ENCODE measurements at regions not wholly inside any gene's neighbourhood (a gene's known extent, or its start where the extent isn't known, plus 50 kb on each side); places are given as distances from the start of the nearest gene placed in this dataset.

DNA sequence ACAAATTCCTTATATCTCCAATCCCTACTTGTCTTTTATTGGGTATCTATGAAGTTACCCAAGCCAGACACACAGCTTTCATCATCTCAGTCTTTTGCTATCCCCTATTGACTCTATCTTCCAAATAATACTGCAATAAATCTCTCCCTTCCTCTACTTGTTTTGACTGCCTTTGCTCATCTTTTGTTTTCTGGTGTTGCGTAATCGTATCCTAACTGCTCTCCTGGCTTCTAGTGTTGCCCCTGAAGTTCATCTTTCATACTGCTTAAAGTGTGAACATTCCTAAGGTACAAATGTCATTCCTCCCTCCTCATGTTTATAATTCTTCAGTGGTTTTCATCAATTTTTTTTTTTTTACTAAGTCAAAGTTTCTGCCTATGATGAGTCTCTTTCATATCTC, 491.3 kb upstream of the DCC start:
- no peak for DNase-seq (ENCODE audit: low read depth)
- no peak overlapping the region for H3K4me3 ChIP-seq (ENCODE audit: low read depth, low read length)

DNA sequence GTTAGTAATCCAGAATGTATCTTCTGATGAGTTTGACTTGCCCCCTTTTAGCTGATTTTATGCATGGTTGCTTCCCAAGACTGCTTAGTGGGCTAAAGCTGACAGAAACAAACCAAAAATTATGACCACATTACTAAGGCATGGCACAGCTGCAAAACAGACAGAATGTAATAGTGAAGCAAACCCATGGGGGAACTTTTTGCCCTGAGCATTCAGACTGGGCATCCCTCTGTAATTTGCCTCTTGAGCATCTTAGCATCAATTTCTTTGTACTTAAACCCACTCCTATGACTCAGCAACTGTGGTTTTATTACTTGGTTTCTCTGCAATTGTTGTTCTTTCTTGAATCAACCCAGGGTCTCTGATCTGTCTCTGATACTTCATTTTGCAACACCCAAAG, 487.3 kb upstream of the DCC start:
- no peak overlapping the region for H3K4me3 ChIP-seq (ENCODE audit: low read depth, low read length)
- DNase-seq (ENCODE audit: low read depth), result no peak

DNA sequence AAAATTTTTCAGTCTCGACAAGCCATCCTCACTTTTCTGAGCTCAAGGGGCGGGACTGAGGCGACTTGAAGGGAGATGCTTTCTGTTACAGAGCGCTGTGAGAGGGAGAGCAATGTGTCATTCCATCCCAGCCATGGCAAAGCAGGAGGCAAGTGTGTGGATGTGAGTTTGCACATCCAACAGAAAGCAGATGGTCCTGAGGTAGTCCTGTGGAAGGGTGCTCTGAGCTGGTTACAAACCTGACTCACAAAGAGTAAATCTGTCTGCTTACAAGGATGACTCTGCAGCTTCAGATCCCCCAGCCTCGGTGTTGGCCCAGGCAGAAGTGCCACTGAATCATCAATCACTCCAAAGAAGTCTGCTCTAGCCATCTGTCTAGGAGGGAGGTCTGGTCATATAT, 482.0 kb upstream of the DCC start:
- no peak overlapping the region for H3K4me3 ChIP-seq (ENCODE audit: low read depth, low read length)
- no peak for DNase-seq (ENCODE audit: low read depth)

DNA sequence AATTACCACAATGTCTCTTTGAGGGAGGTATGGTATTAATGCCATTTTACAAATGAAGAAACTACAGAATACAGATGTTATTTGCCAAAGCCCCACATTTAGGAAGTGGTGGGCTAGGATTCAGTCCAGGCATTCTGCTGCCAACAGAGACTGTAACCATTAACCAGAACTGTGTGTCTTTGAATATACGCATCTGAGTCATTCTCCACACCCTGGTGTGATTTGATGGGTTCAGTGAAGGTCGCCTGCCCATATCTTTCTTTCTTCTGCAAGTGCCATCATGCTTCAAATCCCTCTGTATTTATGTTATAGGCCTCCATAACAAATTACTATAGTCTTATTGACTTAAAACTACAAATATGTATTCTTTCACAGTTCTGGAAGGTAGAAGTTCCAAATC, 479.0 kb upstream of the DCC start:
- no peak overlapping the region for H3K4me3 ChIP-seq (ENCODE audit: low read depth, low read length)
- DNase-seq (ENCODE audit: low read depth), result no peak

DNA sequence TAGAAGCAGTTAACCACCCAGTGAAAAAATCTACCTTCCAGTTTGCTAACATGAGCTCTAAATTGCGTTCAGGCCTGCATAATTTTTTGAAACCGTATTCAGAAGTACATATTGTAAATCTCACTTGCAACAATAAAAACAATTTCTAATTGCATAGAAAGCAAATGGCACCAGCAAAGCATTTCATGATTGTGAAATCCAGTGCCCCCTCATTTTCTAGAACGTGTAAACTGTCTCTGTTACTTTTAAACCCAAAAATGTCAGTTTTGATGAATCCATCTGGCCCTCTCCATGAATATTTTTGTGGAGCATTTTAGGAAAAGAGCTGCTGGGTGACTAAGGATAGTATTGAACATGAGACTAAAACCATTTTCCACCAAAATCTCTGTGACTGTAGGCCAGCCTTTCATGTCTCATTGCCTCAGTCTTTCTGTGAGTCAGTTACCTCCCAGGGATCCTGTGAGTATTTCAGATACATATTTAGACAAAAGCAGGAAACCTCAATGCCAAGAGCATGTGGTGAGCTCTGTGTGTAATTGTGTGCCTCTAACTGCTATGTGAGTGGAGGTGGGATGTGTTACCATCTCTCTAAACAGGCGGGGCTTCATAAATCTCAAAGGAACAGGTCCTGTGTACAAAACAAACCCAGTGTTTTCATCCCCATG, 477.8 kb upstream of the DCC start:
- DNase-seq (ENCODE audit: low read depth), result no peak
- no peak overlapping the region for H3K4me3 ChIP-seq (ENCODE audit: low read depth, low read length)

DNA sequence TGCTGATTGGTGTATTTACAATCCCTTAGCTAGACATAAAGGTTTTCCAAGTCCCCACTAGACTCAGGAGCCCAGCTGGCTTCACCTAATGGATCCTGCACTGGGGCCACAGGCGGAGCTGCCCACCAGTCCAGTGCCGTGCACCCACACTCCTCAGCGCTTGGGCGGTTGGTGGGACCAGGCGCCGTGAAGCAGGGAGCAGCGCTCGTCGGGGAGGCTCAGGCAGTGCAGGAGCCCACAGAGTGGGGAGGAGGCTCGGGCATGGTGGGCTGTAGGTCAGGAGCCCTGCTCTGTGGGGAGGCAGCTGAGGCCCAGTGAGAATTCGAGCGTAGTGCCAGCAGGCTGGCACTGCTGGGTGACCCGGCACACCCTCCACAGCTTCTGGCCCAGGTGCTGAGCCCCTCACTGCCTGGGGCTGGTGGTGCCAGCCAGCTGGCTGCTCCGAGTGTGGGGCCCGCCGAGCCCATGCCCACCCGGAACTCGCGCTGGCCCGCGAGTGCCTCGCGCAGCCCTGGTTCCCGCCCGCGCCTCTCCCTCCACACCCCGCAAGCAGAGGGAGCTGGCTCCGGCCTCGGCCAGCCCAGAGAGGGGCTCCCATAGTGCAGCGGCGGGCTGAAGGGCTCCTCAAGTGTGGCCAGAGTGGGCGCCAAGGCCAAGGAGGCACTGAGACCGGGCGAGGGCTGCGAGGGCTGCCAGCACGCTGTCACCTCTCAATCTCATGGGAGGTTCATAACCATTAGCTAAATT, 475.6 kb upstream of the DCC start:
- DNase-seq (ENCODE audit: low read depth), result no peak
- no peak overlapping the region for H3K4me3 ChIP-seq (ENCODE audit: low read depth, low read length)

DNA sequence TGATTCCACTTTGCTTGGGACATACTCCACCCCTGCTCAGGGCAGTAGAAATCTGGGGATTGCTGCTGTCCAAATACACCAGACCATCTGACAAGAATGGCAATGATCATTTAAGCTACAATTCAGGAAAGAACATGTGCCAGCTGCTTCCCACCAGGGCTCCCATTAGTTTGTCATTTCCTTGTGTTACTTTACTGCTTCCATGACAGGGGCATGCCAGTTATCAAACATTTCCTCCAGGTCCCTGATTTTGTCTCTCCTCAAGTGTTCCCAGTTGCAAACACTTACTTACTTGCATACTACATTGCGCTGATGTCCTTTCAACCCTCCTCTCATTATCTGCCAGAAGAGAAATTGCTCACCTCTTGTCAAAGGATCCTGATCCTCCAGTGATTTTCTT, 474.5 kb upstream of the DCC start:
- no peak for DNase-seq (ENCODE audit: low read depth)

DNA sequence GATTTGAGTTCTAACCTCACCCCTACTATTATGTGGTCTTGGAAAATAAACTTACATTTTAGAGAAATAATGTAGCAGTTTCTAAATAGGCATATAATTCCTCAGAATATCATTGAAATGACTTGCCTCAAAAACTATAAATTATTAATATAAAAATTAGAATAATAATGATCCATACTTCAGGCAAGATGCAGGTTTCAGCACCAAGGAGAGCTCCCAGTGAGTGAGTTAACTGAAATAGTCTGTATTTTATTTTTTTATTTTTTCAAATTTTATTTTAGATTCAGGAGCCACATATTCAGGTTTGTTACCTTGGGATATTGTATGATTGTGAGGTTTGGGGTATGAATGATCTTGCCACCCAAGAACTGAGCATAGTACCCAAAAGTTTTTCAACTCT, 472.2 kb upstream of the DCC start:
- DNase-seq (ENCODE audit: low read depth), result peak; percentile 1
- no peak overlapping the region for H3K4me3 ChIP-seq (ENCODE audit: low read depth, low read length)

More for the DNA sequence above, 474.5 kb upstream of the DCC start:
- no peak overlapping the region for H3K4me3 ChIP-seq (ENCODE audit: low read depth, low read length)

DNA sequence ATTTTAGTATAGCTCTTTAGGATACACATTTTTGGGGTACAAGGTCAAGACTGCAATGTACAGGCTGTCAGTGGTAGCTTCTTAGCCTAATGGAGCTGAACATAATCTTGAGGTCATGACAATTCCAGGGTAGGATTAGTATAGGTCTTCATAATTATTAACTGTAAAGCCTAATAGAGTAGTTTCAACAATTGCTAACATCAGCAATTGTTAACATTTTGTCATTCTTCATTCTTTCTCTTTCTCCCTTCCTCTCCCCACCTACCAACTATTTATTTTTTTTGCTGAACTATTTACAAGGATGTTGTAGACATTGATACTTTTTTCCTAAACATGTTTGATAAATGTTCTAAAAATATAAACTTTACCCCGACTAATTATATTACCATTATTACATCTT, 461.3 kb upstream of the DCC start:
- H3K4me3 ChIP-seq (ENCODE audit: low read depth, low read length), result no peak overlapping the region
- no peak for DNase-seq (ENCODE audit: low read depth)

DNA sequence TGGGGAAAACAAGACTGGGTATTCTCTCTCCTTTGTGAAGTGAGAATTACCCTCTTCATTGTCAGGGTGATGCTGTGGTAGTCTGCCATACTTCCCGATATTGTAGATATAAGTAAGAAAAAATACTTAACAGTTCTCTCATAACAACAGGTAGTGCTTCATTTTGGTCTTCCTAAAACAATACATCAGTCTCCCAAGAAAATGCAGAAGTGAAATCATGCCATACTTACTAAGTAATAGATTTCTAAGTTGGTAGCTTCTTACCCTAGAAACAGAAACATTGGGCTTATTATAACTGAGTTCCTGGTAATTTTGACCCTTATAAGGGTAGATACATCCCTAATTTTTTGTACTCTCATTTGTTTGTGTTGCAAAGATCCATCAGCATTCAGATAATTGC, 460.7 kb upstream of the DCC start:
- no peak for DNase-seq (ENCODE audit: low read depth)

DNA sequence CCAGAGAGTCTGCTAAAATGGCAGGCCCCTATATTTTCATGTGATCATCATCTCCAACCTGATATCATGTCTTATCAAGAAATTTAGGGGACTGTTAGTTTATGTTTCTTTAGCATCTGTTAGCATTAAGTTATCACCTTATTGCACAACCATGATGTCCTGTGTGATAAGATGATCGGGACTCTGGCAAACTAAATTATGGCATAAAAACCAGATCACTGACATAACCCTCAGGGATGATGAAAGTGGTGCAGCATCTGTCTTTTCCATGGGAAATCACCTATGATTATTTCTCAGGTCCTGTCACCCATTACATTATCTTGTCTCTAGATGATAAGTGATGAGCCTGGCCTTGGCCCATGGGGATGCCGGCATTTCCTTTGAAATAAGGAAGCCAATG, 458.6 kb upstream of the DCC start:
- DNase-seq (ENCODE audit: low read depth), result no peak
- H3K4me3 ChIP-seq (ENCODE audit: low read depth, low read length), result no peak overlapping the region

More for the DNA sequence above, 460.7 kb upstream of the DCC start:
- no peak overlapping the region for H3K4me3 ChIP-seq (ENCODE audit: low read depth, low read length)

DNA sequence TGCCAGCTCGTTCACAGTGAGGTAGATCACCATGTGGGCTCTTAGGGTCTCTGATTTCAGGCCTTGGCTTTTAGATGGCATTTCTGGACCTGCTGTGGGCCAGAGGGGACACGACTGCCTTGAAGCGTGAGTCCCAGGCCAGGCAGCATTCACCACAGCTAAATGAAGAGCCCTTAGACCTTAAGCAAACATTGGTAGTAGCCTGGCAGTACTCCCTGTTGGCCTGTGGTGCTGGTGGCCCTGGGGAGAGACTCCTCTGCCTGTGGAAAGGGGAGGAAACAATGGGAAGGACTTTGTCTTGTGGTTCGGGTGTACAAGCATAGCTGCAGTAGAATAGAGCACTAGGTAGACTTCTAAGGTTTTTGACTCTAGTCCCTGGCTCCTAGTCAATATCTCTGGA, 456.0 kb upstream of the DCC start:
- H3K4me3 ChIP-seq (ENCODE audit: low read depth, low read length), result no peak overlapping the region
- no peak for DNase-seq (ENCODE audit: low read depth)

DNA sequence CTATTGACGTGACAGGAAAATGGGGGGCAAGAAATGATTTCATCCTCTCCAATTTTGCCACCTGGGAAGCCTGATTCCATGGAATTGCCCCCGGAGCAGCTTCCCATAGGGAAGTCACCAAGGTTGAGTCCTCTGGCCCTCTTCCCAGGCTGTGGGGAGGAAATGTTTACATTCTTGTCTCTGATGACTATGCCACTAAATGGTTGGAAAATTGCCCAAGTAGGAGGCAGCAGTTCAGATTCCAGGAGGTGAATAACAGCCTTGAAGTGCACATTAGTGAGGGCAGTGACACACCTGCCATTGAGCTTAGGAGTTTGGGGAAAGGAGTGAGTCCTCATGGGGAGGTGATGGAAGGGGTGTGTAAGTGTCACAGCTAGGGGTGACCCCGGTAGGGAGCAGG, 449.2 kb upstream of the DCC start:
- no peak for DNase-seq (ENCODE audit: low read depth)
- no peak overlapping the region for H3K4me3 ChIP-seq (ENCODE audit: low read depth, low read length)

DNA sequence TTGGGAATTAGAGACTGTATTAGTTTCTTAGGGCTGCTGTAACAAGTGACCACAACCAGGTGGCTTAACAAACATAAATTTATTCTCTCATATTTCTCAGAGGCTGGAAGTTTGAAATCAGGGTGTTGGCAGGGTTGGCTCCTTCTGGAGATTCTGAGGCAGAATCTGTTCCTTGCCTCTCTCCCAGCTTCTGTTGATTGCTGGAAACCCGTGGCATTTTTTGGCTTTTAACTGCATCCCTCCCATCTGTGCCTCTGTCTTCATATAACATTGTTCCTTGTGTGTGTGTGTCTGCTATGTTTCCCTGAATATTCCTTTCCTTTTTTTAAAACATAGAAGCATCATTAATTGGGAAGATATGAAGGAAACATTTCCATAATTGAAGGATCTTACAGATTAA, 448.1 kb upstream of the DCC start:
- no peak for DNase-seq (ENCODE audit: low read depth)
- H3K4me3 ChIP-seq (ENCODE audit: low read depth, low read length), result no peak overlapping the region

DNA sequence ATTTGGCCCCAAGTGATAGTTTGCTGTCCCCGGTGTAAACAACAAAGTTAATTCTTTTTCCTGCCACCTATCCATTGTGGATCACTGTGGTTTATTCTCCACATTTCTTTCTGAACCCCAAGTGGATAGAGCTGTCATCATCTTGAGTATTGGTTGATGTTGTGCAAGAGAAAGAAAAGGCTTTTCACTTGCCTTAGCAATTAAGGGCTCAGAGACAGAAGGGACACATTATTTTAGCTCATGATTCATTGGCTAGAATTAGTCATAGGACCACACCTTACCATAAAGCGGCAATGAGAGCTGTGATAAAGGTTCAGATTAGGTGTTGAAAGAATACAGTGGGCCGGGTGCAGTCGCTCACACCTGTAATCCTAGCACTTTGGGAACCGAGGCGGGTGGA, 442.1 kb upstream of the DCC start:
- no peak overlapping the region for H3K4me3 ChIP-seq (ENCODE audit: low read depth, low read length)
- no peak for DNase-seq (ENCODE audit: low read depth)

DNA sequence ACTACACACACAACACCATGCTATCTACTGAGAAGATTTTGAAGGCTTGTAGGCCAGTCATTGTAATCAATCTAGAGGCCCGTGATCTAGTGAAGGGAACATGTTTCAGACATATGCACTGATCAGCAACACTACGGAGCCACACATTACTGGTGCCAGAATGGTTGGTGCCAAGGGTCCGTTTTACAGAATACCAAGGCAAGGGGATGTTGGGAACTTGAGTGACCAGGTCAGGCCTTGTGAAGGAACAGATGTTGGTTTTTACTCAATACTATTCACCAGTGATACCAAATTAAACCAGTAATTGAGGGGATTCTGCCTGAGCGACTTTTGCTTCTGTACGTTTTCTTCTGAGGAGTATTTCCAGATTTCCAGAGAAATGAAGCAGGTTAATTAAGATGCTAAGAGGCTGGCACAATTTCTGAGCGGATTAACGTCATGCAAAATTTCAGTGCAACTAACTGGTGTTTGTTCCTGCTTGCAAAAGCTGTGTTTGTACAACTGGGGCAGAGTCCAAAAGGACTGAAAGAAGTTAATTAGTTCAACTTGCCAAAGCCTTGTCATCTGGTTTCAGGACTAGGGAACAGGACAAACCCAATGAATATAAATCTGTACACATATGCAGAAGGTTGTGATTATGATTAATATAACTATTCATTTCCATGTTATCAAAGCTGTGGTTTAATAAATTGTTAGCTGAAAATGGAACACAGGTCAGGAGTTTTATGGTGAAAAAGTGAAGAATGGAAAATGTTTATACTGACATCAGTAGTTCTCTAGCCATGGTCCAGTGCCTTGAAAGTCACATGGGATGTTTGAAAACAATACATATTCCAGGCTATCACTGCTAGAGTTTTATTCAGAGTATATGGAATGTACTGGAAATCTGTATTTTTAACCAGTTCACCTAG, 432.1 kb upstream of the DCC start:
- H3K4me3 ChIP-seq (ENCODE audit: low read depth, low read length), result no peak overlapping the region
- no peak for DNase-seq (ENCODE audit: low read depth)

DNA sequence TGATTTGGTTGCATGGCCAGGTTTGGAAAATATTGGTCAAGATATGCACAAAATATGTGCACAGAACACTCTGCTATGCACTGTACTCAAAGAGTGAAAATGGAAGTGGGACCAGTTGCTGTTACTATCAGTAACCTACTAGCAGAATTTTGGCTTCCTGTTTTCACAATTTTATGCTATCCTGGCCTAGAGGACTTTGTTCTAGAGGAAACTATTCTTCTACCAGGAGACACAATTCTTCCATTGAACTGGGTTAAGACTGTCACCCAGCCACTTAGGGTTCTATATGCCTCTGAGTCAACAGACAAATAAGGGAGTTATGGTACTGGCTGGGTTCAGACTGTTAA, 431.4 kb upstream of the DCC start:
- no peak for DNase-seq (ENCODE audit: low read depth)
- no peak overlapping the region for H3K4me3 ChIP-seq (ENCODE audit: low read depth, low read length)

DNA sequence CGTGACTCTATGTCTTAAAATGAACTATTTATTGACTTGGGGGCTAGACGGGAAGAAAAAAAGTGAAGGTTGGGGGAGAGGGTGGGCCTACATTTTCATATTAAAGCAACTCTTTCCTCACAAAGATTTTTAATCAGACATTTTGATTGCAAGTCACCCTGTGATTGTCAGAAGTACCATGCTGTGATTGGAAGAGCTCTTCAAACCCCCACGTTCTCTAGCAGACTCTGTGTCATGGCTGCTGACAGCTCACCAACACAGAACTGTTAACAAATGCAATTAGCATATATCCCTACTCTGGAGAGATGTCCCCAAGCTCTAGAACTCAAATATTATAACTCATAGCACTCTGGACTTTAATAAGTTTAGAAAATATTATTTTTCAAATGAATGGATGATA, 428.4 kb upstream of the DCC start:
- no peak for DNase-seq (ENCODE audit: low read depth)
- H3K4me3 ChIP-seq (ENCODE audit: low read depth, low read length), result no peak overlapping the region

DNA sequence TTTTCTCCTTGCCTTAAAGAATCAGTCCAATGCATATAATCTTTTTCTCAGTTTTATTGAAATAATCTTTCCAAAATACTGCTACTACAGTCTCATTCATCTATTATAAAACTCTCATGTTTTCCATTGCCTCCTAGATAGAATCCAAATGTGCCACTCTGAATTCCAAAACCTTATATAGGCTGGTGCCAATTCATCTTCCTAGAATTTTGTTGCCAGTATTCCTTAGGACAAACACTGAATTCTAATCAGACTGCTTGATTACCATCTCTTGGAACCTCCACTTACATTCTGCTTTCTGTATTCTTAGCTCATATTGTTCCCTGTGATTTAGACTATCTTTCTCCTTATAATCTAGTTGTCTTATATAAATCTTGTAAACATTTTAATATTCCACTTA, 427.6 kb upstream of the DCC start:
- no peak overlapping the region for H3K4me3 ChIP-seq (ENCODE audit: low read depth, low read length)
- no peak for DNase-seq (ENCODE audit: low read depth)

DNA sequence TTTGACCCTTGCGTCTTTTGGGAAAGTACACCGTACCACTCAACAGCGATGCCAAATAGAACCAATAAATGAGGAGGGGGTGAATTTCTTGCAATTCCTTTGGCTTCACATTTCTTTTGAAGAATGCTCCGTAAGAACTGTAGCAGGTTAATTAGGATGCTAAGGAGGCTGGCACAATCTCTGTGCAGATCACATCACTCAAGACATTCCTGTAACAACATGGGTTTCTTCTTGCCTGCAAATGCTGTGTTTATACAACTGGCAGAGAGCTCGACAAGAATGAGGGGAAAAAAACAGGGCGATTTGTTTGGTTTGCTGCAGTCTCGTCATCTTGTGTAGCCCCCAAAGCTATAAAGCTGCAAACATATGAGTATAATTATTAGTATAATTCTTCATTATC, 424.8 kb upstream of the DCC start:
- no peak overlapping the region for H3K4me3 ChIP-seq (ENCODE audit: low read depth, low read length)
- no peak for DNase-seq (ENCODE audit: low read depth)

DNA sequence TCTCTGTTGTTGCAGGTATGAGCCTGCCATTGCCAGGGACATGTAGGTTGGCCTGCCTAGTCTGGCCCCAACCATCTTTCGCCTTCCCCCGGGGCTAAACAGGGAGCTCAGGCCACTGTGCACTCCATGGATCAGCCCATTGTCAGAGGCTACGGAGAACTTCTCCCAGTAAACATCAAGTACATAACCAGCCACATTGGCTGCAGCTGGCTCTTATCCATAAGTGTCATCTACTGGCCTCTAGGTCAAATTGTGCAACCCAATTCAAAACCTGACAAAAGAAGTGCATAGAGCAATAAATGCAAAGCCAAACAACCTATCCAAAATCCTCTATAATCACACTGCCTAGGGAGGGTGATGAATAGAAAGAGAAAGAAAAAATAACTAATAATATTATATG, 418.1 kb upstream of the DCC start:
- H3K4me3 ChIP-seq (ENCODE audit: low read depth, low read length), result no peak overlapping the region
- DNase-seq (ENCODE audit: low read depth), result no peak

Measured in skeletal muscle cell (primary cell).